ENCODE measurements at regions not wholly inside any gene's neighbourhood (a gene's known extent, or its start where the extent isn't known, plus 50 kb on each side); places are given as distances from the start of the nearest gene placed in this dataset.
"Not testable (repeated sequence)": the region's sequence is repeated elsewhere in the genome, so short reads cannot be mapped to it uniquely, and the experiment has no call there.

DNA sequence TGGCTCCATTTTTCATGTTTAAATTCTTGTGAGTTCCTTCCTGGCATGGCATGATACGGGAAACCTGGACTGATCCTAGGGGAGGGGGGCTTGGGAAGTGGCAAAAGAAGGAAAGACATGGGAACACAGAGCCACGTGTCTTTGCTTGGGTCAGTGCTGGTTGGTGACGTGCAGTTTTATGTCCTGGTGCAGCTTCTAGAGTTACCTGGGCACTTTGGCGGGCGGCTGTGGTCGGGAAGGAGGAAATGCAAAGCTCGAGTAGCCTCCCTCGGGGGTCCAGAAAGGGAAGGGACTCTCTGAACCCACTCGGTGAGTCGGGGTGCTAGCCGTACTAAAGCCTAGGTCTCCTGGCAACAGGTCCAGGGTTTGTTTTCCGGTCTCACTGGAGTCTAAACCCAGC is 94.6 kb downstream of the APOB start:
- DNase-seq (ENCODE audit: low spot score): no peak

DNA sequence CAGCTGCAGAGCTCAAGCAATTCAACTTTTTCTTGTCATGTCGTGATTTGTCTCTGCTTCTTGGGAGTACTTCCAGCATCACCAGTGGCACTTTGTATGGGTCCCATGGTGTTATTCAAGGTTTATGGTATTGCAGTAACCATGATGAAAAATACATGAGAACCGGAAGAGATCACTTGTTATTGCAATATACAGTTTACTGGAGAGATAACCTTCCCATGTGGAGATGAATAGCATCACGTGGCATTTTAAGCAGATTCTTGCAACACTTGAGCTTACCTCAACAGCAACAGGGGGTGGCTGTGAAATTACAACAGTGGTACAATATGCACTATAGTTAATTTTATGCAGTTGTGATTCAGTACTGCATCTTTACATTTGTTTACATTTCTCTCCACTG is 97.4 kb downstream of the APOB start:
- DNase-seq (ENCODE audit: low spot score): no peak

DNA sequence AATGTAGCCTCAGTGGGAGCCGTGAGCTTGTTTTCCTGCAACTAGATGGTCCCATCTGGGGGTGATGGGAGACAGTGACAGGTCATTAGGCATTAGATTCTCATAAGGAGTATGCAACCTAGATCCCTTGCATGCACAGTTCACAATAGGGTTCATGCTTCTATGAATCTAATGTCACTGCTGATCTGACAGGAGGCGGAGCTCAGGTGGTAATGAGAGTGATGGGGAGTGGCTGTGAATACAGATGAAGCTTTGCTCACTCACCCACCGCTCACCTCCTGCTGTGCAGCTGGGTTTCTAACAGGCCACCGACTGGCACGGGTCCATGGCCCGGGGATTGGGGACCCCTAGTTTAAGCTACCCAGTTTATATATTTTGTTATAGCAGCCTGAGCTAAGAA is 100.2 kb downstream of the APOB start:
- not testable (repeated sequence) for DNase-seq (ENCODE audit: low spot score)

DNA sequence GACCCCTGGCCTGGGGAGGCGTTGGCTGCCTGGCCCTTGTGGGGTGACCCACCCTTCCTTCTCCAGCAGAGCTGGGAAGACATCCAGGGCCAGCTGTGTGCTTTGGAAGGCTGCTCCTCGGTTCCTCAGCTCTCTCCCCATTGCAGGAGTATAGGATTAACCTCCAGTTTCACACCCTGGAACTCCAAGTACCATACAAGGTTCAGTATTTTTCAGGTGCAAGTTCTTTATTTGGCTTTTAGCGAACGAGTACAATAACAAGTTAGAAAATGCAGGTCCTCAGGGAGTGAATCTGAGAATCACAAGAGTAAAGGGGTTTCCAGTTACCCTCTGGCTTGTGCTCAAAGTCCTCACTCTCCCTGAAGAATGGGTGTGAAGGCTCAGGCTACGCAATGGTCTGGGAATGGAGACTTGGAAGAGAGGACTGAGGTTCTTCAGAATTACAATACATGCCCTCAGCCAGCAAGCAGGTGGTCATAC is 101.2 kb downstream of the APOB start:
- DNase-seq (ENCODE audit: low spot score): no peak

DNA sequence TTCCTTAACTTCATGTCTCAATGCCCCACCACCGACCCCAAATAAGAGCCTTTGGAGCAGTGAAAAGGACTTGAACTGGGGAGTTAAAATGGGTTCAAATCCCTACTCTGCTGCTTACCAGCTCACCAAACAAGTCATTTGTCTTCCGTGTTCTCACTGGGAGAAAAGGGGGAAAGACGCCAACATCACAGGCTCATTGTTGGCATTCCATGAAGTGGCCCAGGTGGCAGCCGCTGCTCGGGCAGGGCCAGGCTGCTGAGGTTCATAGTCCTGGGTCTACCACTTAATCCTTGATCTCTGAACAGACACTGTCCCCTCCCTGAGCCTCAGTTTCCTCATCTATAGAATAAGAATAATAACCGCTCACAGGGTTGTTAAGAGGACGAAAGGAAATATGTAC is 103.0 kb downstream of the APOB start:
- DNase-seq (ENCODE audit: low spot score): no peak

DNA sequence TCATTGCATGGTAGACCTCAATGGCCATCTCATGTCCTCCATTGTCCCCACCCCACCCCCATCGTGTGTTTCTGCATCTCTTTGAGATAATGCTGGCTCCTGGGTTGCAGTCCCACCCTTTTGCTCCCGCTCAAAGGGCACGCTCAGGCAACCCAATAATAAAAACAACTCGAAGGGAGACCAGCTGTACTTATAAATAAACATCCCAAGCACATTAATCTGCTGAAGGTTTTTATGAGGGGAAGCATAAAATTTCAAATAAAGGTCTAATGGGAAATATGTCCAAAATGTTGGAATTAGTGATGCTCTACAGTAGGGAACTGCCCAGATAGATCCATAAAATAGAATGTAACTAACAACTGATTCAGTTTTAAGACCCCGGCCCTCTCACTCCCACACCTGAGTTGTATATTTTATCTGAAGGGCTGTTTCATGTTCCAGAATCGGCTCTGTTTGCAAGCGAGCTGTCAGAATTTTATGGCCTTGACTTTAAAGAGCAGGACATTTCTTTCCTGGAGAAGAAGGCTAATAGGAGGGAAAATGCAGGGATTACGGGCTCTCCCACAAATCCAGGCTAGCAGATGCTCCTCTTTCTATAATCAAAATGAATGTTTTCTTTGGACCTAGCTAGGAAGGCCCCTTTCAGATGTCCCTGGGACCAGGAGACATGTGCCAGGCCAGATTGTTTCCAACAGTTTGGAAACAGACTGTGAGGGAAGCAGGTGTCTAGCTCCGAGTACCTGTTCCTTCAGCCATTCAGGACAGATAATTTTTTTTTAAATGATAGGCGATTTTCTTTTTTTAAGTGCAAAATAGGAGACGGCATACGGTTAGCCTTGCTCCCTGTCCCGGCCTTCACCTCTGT is 103.7 kb downstream of the APOB start:
- no peak for DNase-seq (ENCODE audit: low spot score)

DNA sequence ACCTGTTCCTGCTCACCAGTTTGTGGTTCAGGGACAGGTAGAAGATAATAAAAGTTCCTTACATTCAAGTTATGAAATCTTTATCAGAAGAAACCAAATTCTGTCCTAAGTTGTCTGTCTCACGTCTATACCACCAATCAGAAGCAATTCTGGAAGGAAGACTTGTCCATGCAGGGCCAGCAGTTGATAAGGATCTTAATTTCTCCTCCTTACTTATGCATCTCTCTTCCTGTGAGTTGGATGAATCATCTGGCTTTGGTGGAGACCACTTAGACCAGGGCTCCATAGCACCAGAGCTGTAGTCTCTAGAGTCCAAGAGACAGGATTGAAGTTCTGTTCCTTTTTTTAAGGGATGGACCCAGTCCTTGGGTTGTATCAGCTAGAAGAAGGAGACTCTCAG is 106.5 kb downstream of the APOB start:
- DNase-seq (ENCODE audit: low spot score): no peak

DNA sequence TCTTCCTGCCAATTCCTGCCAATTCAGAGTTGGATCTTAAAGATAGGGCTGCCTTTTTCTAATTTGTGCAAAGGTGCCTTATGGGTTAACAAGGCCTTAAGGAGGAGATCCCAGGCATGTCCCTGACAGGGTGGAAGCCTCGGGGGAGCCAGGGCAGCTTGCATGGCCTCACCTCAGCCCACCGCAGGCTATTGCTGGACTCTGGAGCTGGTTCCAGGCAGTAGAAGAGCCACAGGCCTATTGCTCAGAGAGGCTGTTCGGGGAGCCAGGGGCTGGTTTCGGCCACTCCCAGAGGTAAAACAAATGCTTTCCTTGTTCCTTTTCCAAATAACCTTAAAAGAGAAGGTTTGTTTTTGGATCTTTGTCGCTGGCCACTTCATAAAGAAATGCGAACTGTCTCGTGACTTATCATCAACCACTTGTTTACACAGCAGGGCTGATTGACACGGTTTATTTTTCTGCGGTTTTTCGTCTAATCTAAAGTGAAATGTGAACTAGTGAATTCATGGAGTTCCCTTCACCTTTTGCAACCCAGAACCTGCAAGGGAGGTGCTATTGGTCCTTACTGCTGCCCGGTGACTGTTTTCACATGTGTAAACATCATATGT is 108.6 kb downstream of the APOB start:
- DNase-seq (ENCODE audit: low spot score): no peak

DNA sequence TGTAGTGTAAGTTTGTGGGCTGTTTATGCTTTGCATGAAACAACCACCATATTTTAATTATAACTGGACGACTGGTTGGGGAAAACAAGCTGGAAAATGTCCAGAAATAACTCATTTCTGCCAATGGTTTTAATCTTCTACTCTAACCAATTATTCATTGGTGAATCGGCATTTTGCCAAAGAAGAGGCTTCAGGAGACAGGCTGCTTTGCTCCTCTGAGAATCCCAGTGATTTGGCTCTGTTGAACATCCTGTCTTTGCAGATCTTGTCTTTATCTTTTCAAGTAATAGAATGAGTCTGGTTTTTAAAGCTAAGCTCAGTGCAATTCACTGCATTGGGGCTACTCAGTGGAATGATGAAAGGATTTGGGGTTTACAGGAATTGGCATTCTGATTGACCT is 109.6 kb downstream of the APOB start:
- DNase-seq (ENCODE audit: low spot score): no peak

DNA sequence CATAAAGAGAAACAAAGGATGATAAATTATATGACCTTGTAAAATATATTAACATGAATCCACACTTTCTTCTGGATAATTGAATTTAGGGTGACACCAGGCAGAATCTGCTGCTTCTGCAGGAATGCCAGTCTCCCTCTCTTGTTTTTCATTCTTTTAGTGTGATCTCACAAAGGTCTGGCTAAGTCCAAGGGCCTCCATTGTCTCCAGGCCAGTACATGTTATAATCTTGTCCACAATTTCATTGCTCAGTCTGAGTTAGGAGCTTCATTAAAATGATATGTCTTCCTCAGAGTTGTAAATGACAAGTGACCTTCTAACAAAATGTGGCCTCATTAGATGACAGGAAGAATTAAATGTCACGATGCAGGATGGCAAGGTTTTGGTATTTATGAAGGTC is 110.2 kb downstream of the APOB start:
- DNase-seq (ENCODE audit: low spot score): no peak

DNA sequence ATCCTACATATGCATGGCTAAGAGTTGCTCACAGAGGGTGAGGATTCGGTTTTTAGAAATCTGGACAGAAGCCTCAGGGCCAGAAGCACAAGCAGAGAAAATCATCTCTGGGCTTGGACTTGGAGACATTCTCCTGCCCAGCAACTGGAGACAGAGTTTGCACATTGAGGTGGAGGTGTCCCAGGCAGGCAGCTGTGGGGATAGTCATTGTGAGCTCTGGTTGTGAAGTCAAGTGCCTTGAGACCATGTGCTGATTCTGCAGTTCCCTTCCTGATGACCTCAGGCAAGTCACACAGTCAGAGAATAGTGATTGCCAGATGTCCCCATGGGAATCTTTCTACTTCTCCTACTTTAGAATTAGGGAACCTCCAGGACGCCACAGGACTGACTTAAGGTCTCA is 108.4 kb upstream of the LDAH start:
- no peak for DNase-seq (ENCODE audit: low spot score)

DNA sequence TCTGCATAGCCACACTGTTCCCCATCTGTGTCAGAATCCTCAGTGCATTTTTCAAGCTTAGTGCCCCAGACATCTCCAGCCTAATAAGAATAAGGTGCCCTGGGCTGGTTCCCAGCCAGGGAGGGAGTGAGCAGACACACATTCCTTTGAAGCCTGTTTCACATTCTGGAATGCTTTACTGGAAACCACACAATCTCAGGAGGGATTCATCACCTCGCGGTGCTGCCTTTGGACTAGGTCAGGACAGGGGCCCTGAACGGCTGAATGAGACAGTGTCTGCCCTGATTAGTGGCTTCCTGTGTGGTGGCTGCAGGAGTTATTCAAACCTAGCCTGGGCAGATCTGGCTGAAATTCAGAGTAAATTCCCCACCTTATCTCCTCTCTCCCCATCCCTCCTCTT is 108.0 kb upstream of the LDAH start:
- no peak for DNase-seq (ENCODE audit: low spot score)

DNA sequence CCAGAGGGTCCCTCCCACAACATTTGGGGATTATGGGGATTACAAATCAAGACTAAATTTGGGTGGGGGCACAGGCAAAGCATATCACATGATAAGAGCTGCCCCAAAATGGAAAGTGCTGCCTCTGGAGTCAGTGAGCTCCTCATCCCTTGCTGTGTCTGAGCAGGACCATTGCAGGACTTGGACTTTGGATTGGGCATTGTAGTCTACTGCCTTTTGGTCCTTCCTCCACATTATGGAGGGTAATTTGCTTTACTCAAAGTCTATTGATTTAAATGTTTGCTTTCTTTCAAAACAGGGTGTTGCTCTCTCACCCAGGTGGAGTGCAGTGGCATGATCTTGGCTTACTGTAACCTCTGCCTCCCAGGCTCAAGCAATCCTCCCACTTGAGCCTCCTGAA is 106.8 kb upstream of the LDAH start:
- DNase-seq (ENCODE audit: low spot score): no peak

DNA sequence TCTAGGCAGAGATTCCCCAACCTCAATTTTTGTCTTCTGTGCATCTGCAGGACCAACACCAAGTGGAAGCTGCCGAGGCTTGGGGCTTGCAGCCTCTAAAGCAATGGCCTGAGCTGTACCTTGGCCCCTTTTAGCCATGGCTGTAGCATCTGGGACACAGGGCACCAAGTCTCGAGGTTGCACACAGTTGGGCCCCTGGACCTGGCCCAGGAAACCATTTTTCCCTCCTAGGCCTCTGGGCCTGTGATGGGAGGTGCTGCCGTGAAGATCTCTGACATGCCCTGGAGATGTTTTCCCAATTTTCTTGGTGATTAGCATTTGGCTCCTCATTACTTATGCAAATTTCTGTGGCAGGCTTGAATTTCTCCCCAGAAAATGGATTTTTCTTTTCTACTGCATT is 105.7 kb upstream of the LDAH start:
- no peak for DNase-seq (ENCODE audit: low spot score)

DNA sequence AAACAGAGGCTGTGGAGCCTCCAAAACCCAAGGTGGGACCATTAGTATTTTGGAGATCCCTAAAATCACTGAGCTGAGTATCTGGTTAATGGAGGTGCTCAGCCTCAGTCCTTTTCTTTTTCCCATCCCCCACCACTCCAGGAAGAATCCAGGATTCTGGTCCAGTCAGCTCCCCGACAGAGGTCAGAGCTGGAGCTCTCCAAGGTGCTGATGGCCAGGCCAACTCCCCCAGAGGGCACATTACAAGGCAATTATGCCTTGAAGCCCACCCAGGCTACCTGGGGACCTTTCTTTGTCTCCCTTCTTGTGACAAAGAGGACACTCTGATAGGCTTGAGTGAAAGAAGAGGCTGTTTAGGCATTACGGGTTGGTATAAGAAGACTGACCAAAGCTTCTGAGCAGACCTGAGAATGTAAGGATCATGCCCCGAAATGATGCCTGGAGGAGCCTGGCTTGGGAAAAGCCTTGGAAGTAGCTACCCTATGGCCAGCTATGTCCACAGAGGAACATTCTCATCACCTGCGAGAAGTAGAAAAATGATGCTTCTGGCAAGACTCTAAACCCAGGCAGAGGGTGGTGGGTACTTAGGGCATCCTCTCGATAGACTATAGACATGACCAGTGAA is 102.5 kb upstream of the LDAH start:
- no peak for DNase-seq (ENCODE audit: low spot score)

DNA sequence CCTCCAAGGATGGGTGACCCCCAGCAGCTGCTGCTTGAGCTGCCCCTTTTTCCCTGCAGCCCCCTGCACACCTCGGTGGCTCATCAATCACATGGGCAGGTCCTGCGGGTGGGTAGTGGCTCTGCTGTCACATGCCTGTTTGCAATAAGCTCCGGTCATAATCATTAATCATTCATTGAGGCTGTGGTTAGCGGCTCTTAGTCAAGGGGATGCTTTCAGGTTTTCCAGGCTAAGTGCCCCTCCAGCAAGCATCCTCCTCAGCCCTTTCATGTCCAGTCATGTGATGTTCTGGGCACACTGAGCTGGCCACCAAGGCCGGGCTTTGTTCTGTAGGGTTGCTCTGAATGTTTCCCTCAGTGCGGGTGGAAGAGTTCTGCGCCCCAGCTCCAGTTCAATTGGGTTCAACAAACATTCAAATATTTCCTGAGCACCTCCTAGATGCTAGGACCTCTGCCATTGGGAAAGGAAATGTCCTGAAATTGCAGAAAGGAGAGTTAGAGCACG is 96.4 kb upstream of the LDAH start:
- no peak for DNase-seq (ENCODE audit: low spot score)

DNA sequence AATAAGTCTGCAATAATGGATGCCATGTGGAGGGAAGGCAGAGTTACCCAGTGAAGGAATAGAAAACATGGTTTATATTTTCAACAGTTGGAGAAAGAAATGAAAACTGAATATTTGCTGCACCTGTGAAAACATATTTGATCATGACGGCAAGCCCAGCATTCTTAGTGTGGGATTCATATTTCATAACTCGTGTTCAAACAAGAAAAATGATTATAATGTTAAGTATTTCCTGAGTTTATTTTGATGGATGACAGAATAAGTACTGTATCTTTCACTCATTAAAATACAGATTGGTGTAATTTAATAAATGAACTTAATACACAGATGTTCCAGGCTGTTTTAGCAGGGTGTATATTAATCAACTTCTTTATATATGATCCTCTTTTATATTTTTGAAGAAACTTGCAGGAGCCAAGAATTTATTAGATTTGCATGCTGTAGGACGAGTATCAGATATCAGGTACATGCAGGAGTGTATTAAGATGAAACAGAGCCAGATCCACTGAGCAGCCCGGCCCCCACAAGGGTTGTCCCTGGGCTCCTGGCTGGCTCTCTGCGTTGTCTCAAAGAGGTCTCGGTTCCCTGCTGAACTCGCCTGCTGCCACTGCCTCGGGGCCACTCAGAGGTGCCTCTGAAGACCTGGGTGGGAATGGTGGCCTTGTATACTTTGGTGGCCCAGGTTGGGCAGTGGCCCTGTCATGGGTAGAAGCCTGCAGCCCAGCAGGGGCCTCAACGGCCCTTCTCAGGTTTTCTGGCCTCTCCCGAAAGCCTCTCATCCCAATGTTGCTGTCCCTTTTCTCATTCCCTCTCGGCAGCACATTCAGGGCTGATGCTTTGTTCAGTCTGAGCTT is 95.0 kb upstream of the LDAH start:
- no peak for DNase-seq (ENCODE audit: low spot score)

DNA sequence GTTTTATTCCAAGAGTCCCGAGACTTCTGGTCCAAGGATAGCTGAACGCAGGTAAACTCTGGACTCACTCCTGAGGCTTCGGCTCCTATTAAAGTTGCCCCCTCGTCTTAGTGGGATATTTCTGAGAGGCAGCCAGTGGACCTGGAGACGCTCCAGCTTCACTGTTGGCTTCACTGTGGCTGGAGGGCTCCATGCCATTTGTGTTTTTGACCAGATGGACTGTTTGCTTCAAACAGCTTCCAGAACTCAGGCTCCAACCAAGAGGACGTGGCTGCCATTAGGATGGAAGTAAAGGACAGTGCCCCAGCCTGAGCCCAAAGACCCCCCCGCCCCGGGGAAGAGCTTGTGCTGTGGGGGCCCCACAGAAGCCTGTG is 94.4 kb upstream of the LDAH start:
- DNase-seq (ENCODE audit: low spot score): no peak

DNA sequence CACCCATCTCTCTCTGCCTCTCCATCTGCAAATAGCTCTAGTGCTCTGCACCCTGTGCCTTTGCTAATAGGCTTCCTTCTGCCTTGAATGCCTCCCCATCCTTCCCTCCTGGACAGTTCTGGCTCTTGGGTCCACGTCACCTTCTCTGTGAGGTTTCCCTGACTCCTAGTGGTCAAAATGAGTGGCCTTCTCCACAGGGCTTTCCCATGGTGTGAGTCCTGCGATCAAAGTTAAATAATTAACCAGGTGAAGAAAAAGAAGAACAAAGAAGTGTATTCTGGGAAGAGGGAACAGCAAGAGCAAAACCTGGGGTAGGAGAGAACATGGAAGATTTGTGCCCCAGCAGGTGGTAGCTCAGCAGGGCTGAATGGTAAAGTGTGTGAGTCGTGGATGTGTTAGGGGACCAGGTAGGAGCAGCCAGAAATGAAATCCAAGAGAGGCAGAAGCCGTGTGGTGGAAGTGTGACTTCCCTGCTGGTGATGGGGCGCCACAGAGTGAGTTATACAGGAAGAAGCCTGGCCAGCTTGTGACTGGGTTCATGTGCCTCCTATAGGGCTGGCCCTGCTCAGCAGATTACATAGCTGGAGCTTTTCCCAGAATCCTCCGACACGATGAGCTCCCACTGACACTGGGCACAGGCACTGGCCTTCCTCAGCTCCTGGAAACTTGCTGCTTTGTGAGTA is 93.8 kb upstream of the LDAH start:
- peak; percentile 54 for DNase-seq (ENCODE audit: low spot score)

DNA sequence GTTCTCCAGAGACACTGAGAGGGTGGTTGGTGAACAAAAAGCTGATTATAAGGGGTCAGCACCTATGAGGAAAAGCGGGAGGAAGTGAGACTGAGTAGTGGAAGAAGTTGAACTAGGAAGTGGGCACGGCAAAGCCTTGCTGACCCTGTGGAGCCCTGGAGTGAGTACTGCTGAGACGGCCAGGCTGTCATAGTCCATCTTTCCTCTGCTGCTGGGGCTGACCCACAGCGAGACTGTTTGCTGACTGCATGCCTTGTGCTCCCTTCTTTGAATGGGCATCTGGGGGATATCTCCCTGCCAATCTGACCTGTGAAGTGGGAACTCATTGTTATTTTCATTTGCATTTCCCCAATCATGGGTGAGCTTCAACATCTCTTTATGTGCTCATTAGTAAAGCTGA is 92.4 kb upstream of the LDAH start:
- DNase-seq (ENCODE audit: low spot score): no peak

DNA sequence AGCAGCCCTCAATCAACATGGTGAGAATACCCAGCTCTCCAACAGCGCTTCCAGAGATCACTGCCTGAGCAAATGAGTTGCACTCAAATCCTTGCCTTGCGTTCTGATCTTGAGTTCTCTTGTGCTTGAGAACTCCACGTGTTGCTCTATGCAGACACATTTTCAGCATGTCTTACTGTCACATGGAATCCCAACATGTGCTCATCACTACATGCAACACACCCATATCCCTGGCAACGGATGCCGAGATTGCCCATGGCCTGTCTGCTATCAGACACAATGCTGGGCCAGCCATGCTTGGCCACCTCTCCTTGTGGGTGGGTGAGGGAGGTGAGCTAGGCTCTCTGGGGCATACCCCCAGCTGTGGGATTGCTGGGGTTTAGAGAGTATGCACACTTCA is 91.9 kb upstream of the LDAH start:
- DNase-seq (ENCODE audit: low spot score): no peak

DNA sequence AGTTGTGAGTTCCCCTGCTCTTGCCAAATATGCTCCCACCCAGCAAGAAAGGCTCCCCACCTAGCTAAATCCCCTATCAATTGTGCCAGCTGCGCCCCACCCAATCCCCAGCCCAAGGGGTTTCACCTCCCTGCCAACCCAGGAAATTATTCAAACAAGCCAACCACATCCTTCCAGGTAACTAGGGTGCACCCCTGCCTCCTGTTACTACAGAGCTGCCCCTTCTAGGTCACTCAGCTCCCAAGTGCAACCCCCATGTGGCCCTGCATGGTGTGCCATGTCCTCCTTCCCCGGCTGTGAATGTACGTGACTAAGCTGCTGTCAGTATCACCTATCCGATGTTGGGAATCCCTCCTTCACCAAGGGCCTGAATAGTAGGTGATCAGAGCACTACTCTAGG is 91.2 kb upstream of the LDAH start:
- DNase-seq (ENCODE audit: low spot score): no peak
